Superior temporal gyrus (tissue), 1 donor: ENCODE measurements at regions not wholly inside any gene's neighbourhood (a gene's known extent, or its start where the extent isn't known, plus 50 kb on each side); places are given as distances from the start of the nearest gene placed in this dataset.

Source experiments
- DNase-seq: peaks from one replicate; pipeline ENCODE4 v3.0.0-alpha.2; 2016; ENCODE audit errors: extremely low spot score

DNA sequence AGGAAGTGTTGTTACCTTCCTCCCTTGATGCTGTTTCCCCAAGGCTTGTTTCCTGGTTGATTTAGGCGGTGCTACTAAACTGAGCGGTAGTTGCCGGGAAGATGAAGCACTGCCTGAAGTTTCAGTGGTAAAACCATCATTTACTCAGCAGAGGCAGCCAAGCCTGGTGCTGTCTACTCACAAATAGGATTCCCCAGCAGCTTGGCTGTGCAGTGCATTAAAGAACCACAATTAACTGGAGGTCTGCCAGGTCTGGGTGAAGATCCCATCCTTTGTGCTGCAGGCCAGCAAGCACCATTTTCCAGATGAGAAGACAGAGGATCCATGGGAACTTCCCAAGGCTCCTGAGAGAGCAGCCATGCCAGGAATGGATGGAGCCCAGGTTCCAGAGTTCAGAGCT is 231.9 kb upstream of the E2F8 start:
- DNase-seq: no peak

- no peak for DNase-seq
Measured at GRCh38 chr11:19467904-19468303, 227.2 kb upstream of the E2F8 start.

GRCh38 chr11:19466314-19466713 is 225.6 kb upstream of the E2F8 start:
- peak; percentile 56 for DNase-seq

DNA sequence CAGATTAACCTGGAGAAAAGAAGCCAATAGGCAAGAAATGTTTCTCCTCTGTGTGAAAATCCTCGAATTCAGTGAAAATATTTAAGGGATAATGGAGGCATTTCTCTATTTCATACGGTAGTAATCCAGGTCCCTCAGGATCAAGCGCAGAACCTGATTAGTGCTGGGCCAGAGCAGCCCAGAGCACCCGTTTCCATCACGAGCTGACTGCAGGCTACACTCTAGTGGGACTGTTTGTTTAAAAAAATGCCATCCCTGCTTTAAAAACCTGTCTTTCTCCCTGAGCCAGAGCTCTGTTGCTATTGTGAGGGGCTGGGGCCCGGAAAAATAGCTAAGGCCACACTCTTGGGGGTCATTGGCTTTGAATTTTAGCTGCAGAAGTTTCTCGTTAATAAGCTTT is 223.2 kb upstream of the E2F8 start:
- no peak for DNase-seq

- peak; percentile 40 for DNase-seq
Measured at GRCh38 chr11:19460718-19461405, 220.1 kb upstream of the E2F8 start.

DNA sequence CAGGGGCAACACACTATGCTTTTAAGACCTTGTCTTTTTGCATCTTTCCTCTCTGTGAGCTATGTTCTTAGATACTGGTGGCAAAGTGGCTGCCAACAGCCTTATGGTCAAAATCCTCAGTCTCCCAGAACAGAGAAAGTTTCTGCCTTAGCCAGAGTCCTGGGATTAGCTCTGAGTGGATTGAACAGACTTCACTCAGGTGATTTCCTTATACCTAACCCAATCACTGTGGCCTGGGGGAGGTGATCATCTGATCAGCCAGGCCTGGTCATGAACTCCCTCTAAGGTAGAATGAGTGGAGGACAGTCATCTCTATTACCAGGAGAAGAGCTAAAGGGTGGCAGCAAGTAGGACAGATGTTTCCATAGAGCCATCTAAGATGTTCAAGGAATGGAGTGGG is 218.5 kb upstream of the E2F8 start:
- no peak for DNase-seq

- DNase-seq: no peak
Measured at GRCh38 chr11:19458721-19459120, 218.0 kb upstream of the E2F8 start.

- DNase-seq: no peak
Measured at GRCh38 chr11:19458231-19458630, 217.5 kb upstream of the E2F8 start.

DNA sequence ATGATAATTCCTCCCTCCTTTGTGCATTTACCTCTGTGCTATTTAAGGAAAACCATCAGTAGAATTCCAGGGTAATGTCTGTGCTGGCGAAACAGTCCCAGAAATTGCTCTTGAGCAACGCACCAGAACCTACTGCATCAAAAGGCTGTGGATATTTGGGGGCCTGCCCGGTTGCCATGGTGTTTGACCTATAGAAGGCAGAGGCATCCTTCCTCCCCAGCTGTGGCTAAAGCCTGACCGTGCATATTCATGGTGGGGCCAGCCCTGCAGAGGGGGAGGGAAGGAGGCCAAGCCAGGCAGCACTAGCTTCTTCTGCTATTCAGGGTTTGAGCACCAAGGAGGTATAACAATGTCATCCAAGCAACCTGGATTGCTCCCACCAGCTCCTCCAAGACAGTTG is 215.0 kb upstream of the E2F8 start:
- DNase-seq: no peak

GRCh38 chr11:19453651-19454257 is 213.0 kb upstream of the E2F8 start:
- DNase-seq: no peak

GRCh38 chr11:19451609-19452008 is 210.9 kb upstream of the E2F8 start:
- DNase-seq: no peak

DNA sequence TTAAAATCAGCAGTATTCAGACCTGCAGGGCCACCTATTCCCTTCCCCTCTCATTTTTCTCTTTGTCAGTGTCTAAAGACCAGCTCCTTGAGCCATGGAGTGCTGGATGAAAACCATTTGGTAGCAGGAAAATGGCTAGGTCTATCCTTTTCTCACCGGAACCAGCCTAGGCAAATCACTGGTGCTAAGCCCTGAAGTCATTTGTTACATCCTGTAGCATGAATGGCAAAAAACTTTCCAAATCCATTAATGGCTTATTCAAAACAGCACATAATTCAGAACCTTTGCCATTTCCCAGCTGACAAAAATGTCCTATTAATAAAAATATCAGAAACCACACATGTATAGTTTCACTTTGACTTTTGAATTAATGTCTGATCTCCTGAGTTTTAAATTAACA is 209.5 kb upstream of the E2F8 start:
- no peak for DNase-seq

DNA sequence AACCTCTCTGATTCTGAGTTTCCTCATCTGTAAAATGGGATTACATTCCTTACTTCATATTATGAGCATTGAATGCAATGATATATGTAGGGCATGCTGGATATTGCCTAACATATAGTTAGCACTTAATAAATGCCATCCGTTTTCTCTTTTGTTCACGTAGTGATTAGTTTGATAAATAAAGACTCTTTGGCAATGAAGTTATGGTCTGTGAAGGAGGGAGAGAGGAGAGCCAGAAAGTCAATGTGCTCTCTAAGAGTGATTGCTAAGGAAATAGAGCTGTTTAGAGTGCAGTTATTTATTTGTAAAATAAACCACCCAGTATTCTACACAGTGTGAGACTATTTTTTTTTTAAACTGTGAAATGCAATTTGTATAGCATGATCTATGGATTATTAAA is 207.9 kb upstream of the E2F8 start:
- DNase-seq: no peak

GRCh38 chr11:19447150-19447566 is 206.4 kb upstream of the E2F8 start:
- no peak for DNase-seq

GRCh38 chr11:19445771-19446170 is 205.0 kb upstream of the E2F8 start:
- DNase-seq: no peak

GRCh38 chr11:19444231-19444630 is 203.5 kb upstream of the E2F8 start:
- DNase-seq: no peak

DNA sequence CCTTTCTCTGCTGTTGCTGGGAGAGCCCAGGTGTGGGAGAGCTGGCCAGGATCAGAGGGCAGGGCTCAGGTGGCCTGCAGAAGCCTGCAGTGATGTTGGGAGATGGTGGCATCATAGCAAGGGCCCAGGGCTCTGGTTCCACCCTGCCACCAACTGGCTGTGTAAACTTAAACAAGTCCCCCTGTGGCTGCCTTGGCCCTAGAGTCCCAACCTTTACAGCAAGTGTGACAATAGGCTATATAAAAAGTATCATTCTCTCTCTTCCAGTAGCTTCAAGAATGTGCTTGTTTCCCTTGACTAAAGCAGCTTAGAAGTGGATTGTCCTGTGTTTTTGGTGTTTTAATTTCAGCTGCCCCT is 201.8 kb upstream of the E2F8 start:
- DNase-seq: no peak

DNA sequence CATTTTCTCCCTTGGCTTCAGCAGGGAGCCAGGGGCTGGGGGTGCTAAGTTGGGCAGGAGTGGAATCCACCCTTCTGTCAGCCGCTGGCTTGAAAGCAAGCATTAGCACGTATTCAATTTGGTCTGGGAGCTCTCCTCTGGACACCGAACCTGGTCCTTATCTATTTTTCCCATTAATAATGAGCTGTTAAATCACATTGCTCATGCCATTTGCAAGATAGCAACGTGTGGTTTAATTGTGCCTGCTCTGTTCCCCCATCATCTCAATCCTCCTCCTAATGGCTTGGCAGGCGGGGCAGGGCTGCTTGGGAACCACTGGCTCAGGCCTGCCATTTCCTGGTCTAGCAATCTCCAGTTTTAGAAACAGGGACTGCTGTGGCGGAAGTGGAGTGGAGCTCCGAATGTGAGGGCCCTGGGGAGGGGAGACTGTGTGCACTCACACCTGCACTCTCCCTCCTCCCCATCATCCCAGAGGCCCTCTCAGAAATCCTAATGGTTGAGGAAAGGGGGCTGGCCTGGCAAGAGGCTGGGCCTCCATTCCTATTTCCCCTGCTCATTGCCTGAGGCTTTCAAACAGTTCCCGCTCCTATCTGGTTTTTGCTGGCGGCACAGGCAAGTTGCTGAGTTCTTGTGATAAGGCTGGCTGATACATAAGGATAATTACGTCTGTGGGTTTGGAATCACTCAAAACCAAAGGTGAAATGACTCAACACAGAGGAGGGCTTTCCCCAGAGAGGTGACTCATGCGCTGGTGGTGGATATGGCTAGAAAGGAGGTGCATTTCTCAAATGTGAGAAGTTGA is 201.2 kb upstream of the E2F8 start:
- no peak for DNase-seq

GRCh38 chr11:19441288-19441687 is 200.5 kb upstream of the E2F8 start:
- DNase-seq: no peak

DNA sequence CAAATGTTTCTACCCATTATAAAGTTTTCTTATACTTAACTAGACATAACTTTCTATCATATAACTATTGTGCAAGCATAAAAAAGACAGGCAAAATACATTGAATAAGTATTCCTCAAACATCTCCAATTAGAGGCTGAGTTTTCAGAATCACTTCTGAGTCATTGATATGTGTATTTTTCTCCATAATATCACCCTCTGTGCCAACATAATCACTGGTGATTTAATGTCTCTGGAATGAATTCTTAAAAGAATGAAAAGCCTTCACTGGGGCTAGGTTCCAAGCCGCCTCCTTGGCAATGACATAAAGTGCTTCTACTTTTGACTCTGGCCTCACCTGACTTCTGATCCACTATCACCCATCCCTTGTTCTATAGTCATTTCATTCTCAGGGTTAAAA is 197.0 kb upstream of the E2F8 start:
- no peak for DNase-seq

DNA sequence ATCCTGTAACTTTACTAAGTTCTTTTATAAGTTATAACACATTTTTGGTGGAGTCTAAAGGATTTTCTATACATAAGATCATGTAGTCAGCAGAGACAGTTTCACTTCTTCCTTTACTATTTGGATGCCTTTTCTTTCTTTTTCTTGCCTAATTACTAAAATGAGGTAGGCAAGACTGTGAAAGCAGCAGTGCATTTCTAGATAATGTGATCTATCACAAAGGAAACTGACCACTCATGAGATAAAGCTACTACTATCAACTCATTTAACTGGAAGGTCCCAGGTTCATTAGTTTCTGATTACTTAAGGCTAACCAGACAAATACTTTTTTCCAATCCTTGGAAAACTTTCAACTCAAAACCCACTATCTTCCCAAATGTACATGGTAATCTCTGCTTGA is 196.2 kb upstream of the E2F8 start:
- DNase-seq: no peak

DNA sequence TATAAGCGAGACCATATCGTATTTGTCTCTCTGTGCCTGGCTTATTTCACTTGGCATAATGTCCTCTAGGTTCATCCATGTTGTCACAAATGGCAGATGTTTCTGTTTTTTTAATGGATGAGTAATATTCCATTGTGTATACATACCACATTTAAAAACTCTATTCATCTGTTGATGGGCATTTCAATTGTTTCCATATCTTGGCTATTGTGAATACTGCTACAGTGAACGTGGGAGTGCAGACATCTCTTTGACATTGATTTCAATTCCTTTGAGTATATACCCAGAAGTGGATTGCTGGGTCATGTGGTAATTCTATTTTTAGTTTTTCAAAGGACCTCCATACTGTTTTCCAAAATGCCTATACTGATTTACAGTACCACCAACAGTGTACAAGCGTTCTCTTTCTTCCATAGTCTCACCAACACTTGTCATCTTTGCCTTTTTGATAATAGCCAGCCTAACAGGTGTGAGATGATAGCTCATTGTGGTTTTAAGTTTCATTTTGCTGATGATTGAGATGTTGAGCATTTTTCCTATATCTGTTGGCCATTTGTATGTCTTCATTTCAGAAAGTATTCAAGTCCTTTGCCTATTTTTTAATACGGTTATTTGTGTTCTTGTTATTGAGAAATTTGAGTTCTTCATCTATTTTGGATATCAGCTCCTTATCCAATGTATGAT is 194.7 kb upstream of the E2F8 start:
- DNase-seq: no peak

DNA sequence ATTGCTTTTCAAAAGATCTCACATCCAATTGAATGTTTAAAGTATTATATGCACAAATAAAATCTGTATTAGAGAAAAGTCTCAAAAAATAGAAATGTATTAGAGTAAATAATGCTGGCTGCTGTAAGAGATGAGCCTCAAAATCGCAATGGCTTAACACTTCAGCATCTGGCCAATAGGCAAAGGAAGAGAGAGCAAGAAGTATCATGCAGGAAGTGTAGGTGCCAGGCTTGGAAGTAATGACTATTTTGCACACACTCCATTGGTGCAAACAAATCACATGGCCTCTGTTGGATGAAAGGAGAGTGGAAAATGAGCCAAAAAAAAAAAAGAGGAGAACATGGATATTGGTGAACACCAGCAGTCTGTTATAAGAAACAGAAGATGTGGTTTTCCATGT is 193.0 kb upstream of the E2F8 start:
- no peak for DNase-seq
